ENCODE measurements at regions not wholly inside any gene's neighbourhood (a gene's known extent, or its start where the extent isn't known, plus 50 kb on each side); places are given as distances from the start of the nearest gene placed in this dataset.
A peak's percentile ranks its signal among the peaks of the same experiment; 100 is the strongest.

- DNase-seq (ENCODE audit: low spot score) = no peak
- Histone ChIP-seq H3K36me3 (replicated peaks; ENCODE audit: insufficient read depth, low read depth) (no peaks in the 10 kb centered on the region), H3K9me2 (replicated peaks; ENCODE audit: insufficient read depth) (no peaks in the 10 kb centered on the region), H3K27me3 (no peaks in the 10 kb centered on the region), H4K20me1 (ENCODE audit: insufficient read depth, poor library complexity, severe bottlenecking) (no peaks in the 10 kb centered on the region), H3K4me1 (ENCODE audit: insufficient read depth) (no peaks in the 10 kb centered on the region), H3K27ac (peak overlapping the region; percentile 16), H3K9me3 (ENCODE audit: low read depth) (no peaks in the 10 kb centered on the region), H3K4me2 (no peak overlapping the region), H3K79me2 (no peaks in the 10 kb centered on the region), H2AFZ (no peak overlapping the region), H3K4me3 (no peak overlapping the region)
- WGBS (ENCODE audit: low lambda C conversion rate, missing lambda C conversion rate) = 90% methylated on average over 3 of the region's 3 CpGs
- TF ChIP-seq EZH2phosphoT487 (IDR thresholded peaks at IDR 0.05; ENCODE audit: low read depth, severe bottlenecking, unreplicated experiment) (no peak), CTCF (IDR thresholded peaks at IDR 0.05; ENCODE audit: poor library complexity) (no peak), EZH2 (IDR thresholded peaks at IDR 0.05; ENCODE audit: borderline replicate concordance) (no peak)
Measured at GRCh38 chr13:104314926-104315535, 1248.8 kb upstream of the SLC10A2 start.

- H3K9me2 ChIP-seq (replicated peaks; ENCODE audit: insufficient read depth) = no peaks in the 10 kb centered on the region
- H3K27me3 ChIP-seq = no peaks in the 10 kb centered on the region
- H3K4me2 ChIP-seq = no peak overlapping the region
- no peaks in the 10 kb centered on the region for H3K79me2 ChIP-seq
- TF ChIP-seq CTCF (IDR thresholded peaks at IDR 0.05; ENCODE audit: poor library complexity) (no peak), EZH2phosphoT487 (IDR thresholded peaks at IDR 0.05; ENCODE audit: low read depth, severe bottlenecking, unreplicated experiment) (no peak), EZH2 (IDR thresholded peaks at IDR 0.05; ENCODE audit: borderline replicate concordance) (no peak)
- H3K4me3 ChIP-seq = no peak overlapping the region
- H2AFZ ChIP-seq = no peak overlapping the region
- DNase-seq (ENCODE audit: low spot score) = no peak
- H3K36me3 ChIP-seq (replicated peaks; ENCODE audit: insufficient read depth, low read depth) = no peaks in the 10 kb centered on the region
- no peaks in the 10 kb centered on the region for H3K9me3 ChIP-seq (ENCODE audit: low read depth)
- WGBS (ENCODE audit: low lambda C conversion rate, missing lambda C conversion rate) = 84% methylated on average over 1 of the region's 1 CpG
- no peak overlapping the region for H3K27ac ChIP-seq
- H3K4me1 ChIP-seq (ENCODE audit: insufficient read depth) = no peaks in the 10 kb centered on the region
- no peaks in the 10 kb centered on the region for H4K20me1 ChIP-seq (ENCODE audit: insufficient read depth, poor library complexity, severe bottlenecking)
Measured at GRCh38 chr13:104314321-104314720, 1248.1 kb upstream of the SLC10A2 start.

GRCh38 chr13:104310861-104311260, 1244.6 kb upstream of the SLC10A2 start:
- TF ChIP-seq CTCF (IDR thresholded peaks at IDR 0.05; ENCODE audit: poor library complexity) (no peak), EZH2phosphoT487 (IDR thresholded peaks at IDR 0.05; ENCODE audit: low read depth, severe bottlenecking, unreplicated experiment) (no peak), EZH2 (IDR thresholded peaks at IDR 0.05; ENCODE audit: borderline replicate concordance) (no peak)
- Histone ChIP-seq H4K20me1 (ENCODE audit: insufficient read depth, poor library complexity, severe bottlenecking) (no peaks in the 10 kb centered on the region), H3K9me2 (replicated peaks; ENCODE audit: insufficient read depth) (no peaks in the 10 kb centered on the region), H3K36me3 (replicated peaks; ENCODE audit: insufficient read depth, low read depth) (no peaks in the 10 kb centered on the region), H3K4me2 (no peak overlapping the region), H3K79me2 (no peaks in the 10 kb centered on the region), H3K9me3 (ENCODE audit: low read depth) (no peaks in the 10 kb centered on the region), H3K4me3 (no peak overlapping the region), H3K27ac (no peak overlapping the region), H3K27me3 (no peaks in the 10 kb centered on the region), H3K4me1 (ENCODE audit: insufficient read depth) (no peaks in the 10 kb centered on the region), H2AFZ (no peak overlapping the region)
- WGBS (ENCODE audit: low lambda C conversion rate, missing lambda C conversion rate) = 85% methylated on average over 2 of the region's 2 CpGs
- no peak for DNase-seq (ENCODE audit: low spot score)

All from hepatocyte (in vitro differentiated cells).